HepG2 (cell line): ENCODE measurements at regions not wholly inside any gene's neighbourhood (a gene's known extent, or its start where the extent isn't known, plus 50 kb on each side); places are given as distances from the start of the nearest gene placed in this dataset.

Experiments used
- ATAC-seq: fragments of 200-7000 bp; cut with Tn5 transposase; 3 replicates; pipeline ENCODE4 v1.9.1; 2020; ENCODE audit warnings: mild to moderate bottlenecking, moderate library complexity
- BruUV-seq: library from RNA; stranded (reverse); fragments of 400-500 nt; replicated peaks from 2 replicates; lab custom pipeline; 2021; lab: Mats Ljungman, UMichigan
- CTCF ChIA-PET: fragments of 300-600 bp; formaldehyde crosslinking; extraction: SDS; loops from one replicate; lab custom pipeline; 2021; ENCODE audit warnings: low total read pairs, inconsistent platforms, low intra/inter-chr PET ratio; lab: Yijun Ruan, JAX
- POLR2A ChIA-PET: fragments of 350-600 bp; sonication (Branson Sonifier 250); formaldehyde crosslinking; loops from one replicate; lab custom pipeline; 2020; ENCODE audit warnings: antibody characterized with exemption, inconsistent platforms; lab: Yijun Ruan, JAX
- DNase-seq: peaks from one replicate; pipeline ENCODE4 v3.0.0-alpha.2; 2015; ENCODE audit warnings: low spot score
- FAIRE-seq: peaks from 3 replicates; lab custom pipeline; 2011; peaks lifted over from hg19 to GRCh38; lab: Jason Lieb, UNC
- H2AFZ ChIP-seq: one replicate; pipeline ENCODE4 v1.6.1; 2011; ENCODE audit warnings: low read length, inconsistent platforms
- H3K27ac ChIP-seq: fragments of 300-600 bp; 3 replicates; pipeline ENCODE4 v1.8.0; 2011; ENCODE audit warnings: mixed run types, mild to moderate bottlenecking, mixed read lengths, low read length, inconsistent platforms; ENCODE audit not compliant: insufficient read depth; ENCODE audit errors: extremely low read length
- H3K27me3 ChIP-seq, 2 experiments: fragments of 200-600 bp in 1 of 2; 2 replicates in 1 of 2; 3 replicates in 1 of 2; pipeline versions ENCODE4 v1.6.0 to v1.8.0; 2011; ENCODE audit warnings: low read length in 2 of 2, mild to moderate bottlenecking in 2 of 2, moderate library complexity in 2 of 2, inconsistent platforms in 1 of 2; ENCODE audit not compliant: insufficient read depth in 2 of 2, control insufficient read depth in 1 of 2
- H3K36me3 ChIP-seq, 2 experiments: fragments of 200-600 bp in 1 of 2; replicated peaks in 1 of 2; 2 replicates in 1 of 2; 3 replicates in 1 of 2; pipeline versions ENCODE4 v1.5.1 to v1.8.0; 2011; ENCODE audit warnings: low read length in 2 of 2, inconsistent platforms in 1 of 2; ENCODE audit not compliant: insufficient read depth in 2 of 2, control insufficient read depth in 1 of 2
- H3K4me1 ChIP-seq: 2 replicates; pipeline ENCODE4 v1.5.1; 2012; ENCODE audit warnings: low read length, inconsistent platforms; ENCODE audit not compliant: insufficient read depth
- H3K4me2 ChIP-seq: 2 replicates; pipeline ENCODE4 v1.6.0; 2011; ENCODE audit warnings: low read depth, low read length, inconsistent platforms
- H3K4me3 ChIP-seq, 3 experiments: fragments of 200-600 bp in 1 of 3; sonication (generic), shearing (Covaris generic) in 1 of 3; replicated peaks in 1 of 3; 2 replicates each; pipeline ENCODE4 v1.5.1; 2011 to 2016; ENCODE audit warnings: low read length in 3 of 3, inconsistent platforms in 2 of 3, low read depth in 2 of 3, mild to moderate bottlenecking in 2 of 3, control low read depth in 1 of 3, mixed read lengths in 1 of 3; ENCODE audit not compliant: insufficient read depth in 1 of 3
- H3K79me2 ChIP-seq: one replicate; pipeline ENCODE4 v1.6.1; 2011; ENCODE audit warnings: low read length, inconsistent platforms; ENCODE audit not compliant: insufficient read depth
- H3K9ac ChIP-seq: 2 replicates; pipeline ENCODE4 v1.6.0; 2011; ENCODE audit warnings: mild to moderate bottlenecking, low read depth, low read length, inconsistent platforms; ENCODE audit not compliant: insufficient read depth
- H3K9me3 ChIP-seq: 2 replicates; pipeline ENCODE4 v1.5.1; 2012; ENCODE audit warnings: mild to moderate bottlenecking, low read length
- H4K20me1 ChIP-seq: 2 replicates; pipeline ENCODE4 v1.6.0; 2011; ENCODE audit warnings: inconsistent platforms, mild to moderate bottlenecking, low read length, moderate library complexity; ENCODE audit not compliant: insufficient read depth
- ATF4 ChIP-seq, 2 experiments: fragments of 450-650 bp in 1 of 2; sonication (generic) in 1 of 2; formaldehyde crosslinking; IDR thresholded peaks; 2 replicates each; pipeline versions ENCODE4 v1.5.0 to v1.8.0; 2020 to 2022; ENCODE audit warnings: mild to moderate bottlenecking in 1 of 2, missing genetic modification reagents in 1 of 2
- BHLHE40 ChIP-seq: IDR thresholded peaks from 2 replicates; pipeline ENCODE4 v1.6.1; 2011; ENCODE audit warnings: low read length, improper control_type of control experiment
- GATAD1 ChIP-seq: IDR thresholded peaks from 2 replicates; pipeline ENCODE4 v1.6.1; 2016; ENCODE audit warnings: missing genetic modification reagents, missing compliant biosample characterization
- TBX2 ChIP-seq: sonication (generic); formaldehyde crosslinking; IDR thresholded peaks from 2 replicates; pipeline ENCODE4 v1.5.0; 2020; ENCODE audit warnings: missing genetic modification reagents, mild to moderate bottlenecking, borderline replicate concordance
- ZBTB20 ChIP-seq: sonication (generic); formaldehyde crosslinking; IDR thresholded peaks from 2 replicates; pipeline ENCODE4 v1.8.1; 2023; ENCODE audit warnings: missing genetic modification reagents, low read depth, mild to moderate bottlenecking, borderline replicate concordance
- ZFAT ChIP-seq: sonication (generic); formaldehyde crosslinking; conservative IDR thresholded peaks from 2 replicates; pipeline ENCODE4 v1.8.1; 2023; ENCODE audit warnings: missing genetic modification reagents, inconsistent platforms
- ZFP1 ChIP-seq: IDR thresholded peaks from 2 replicates; pipeline ENCODE4 v1.6.1; 2016
- ZIK1 ChIP-seq: sonication (generic); formaldehyde crosslinking; IDR thresholded peaks from 2 replicates; pipeline ENCODE4 v1.5.0; 2020; ENCODE audit warnings: mild to moderate bottlenecking, low read depth, missing genetic modification reagents, borderline replicate concordance
- ZNF142 ChIP-seq: sonication (generic); formaldehyde crosslinking; IDR thresholded peaks from 2 replicates; pipeline ENCODE4 v1.4.0; 2020; ENCODE audit warnings: missing genetic modification reagents
- ZNF740 ChIP-seq: sonication (generic); formaldehyde crosslinking; IDR thresholded peaks from 2 replicates; pipeline ENCODE4 v1.4.0; 2020; ENCODE audit warnings: missing genetic modification reagents
- WGBS: methylation state at CpG from one replicate; pipeline ENCODE4 v1.1.6; 2017; ENCODE audit warnings: low lambda C conversion rate; 5-methylcytosine and 5-hydroxymethylcytosine counted together
- in situ Hi-C: cut with HindIII; loops from 2 replicates; pipeline ENCODE4 v1.10.0; 2017; ENCODE audit warnings: low pct_unique_long_range_greater_than_20kb; ENCODE audit not compliant: extremely low pct_ligation_motif_present
- intact Hi-C: fragments of 100-400 bp; cut with micrococcal nuclease; formaldehyde crosslinking; loops from one replicate; pipeline ENCODE4 v1.10.0; 2022; ENCODE audit not compliant: unreplicated experiment

DNA sequence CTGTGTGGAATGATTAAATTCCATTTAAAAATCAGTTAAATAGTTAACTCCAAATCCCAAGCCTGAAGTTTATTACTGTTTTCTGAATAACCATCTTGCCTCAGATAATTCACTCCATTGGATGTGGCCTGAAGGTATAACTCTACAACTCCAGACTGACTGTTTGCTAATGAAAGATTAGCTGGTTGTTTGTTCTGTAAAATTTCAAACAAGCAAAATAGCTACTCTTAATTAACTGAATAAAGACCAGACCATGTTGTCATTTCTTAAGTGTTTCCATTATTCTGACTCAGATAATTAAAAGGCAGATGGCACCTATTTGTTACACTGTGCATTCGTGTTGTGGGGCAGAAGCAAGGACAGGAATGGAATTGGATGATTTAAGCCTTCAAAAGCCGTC, 78.5 kb upstream of the DDIT4L start:
- no peaks in the 10 kb centered on the region for H3K9me3 ChIP-seq
- no peaks in the 10 kb centered on the region for H3K79me2 ChIP-seq
- no peak overlapping the region for H2AFZ ChIP-seq
- no peak for ATAC-seq
- H3K9ac ChIP-seq = no peak overlapping the region
- ChIA-PET POLR2A (no interaction called here), CTCF (no interaction called here)
- H3K27ac ChIP-seq = no peak overlapping the region
- no TSS peak for BruUV-seq
- H3K4me3 ChIP-seq = no peak overlapping the region
- H3K4me2 ChIP-seq = no peak overlapping the region
- 3% methylated on average over 2 of the region's 2 CpGs for WGBS
- H3K36me3 ChIP-seq = no peaks in the 10 kb centered on the region
- H3K27me3 ChIP-seq = no peaks in the 10 kb centered on the region
- intact Hi-C loops (no loop called here), in situ Hi-C loops (no loop called here)
- H4K20me1 ChIP-seq = no peaks in the 10 kb centered on the region; the same call in 1 of the 2 replicates
- no peak for FAIRE-seq
- TF ChIP-seq TBX2 (CRISPR knock-in tag) (no peak), GATAD1 (CRISPR knock-in tag) (no peak), BHLHE40 (no peak), ATF4 (CRISPR knock-in tag; IDR thresholded peaks at IDR 0.05) (no peak), ZNF740 (no peak), ZIK1 (no peak), ZNF142 (no peak), ZBTB20 (CRISPR knock-in tag) (no peak), ZFAT (no peak), ZFP1 (CRISPR knock-in tag) (no peak)
- no peaks in the 10 kb centered on the region for H3K4me1 ChIP-seq
- no peak for DNase-seq
